Heart left ventricle (tissue), 13 donors: ENCODE measurements at regions not wholly inside any gene's neighbourhood (a gene's known extent, or its start where the extent isn't known, plus 50 kb on each side); places are given as distances from the start of the nearest gene placed in this dataset.

Experiments used
- CTCF ChIP-seq, 12 donors: fragments of 200-600 bp; sonication (generic) in 4 of 12; IDR thresholded peaks; one replicate each; pipeline versions ENCODE4 v1.5.0 to v1.8.0; 2018 to 2022; ENCODE audit warnings: antibody characterized with exemption in 12 of 12, mild to moderate bottlenecking in 5 of 12
- POLR2A ChIP-seq, 2 donors: fragments of 450-650 bp; IDR thresholded peaks; one replicate each; pipeline ENCODE4 v1.6.1; 2017; ENCODE audit warnings: antibody characterized with exemption in 2 of 2, mild to moderate bottlenecking in 2 of 2, moderate library complexity in 2 of 2
- donor health status: ischemic (EF 13 %, LVEDD 7.1; RV severe dilation, severe dysfunction).
- donor health status: DM: no; HTN: yes; CAD: no.
- donor health status: DM: no; HTN: no; CAD: no.
- donor health status: ischemic (EF 25% LVEDD 6.9; RV normal size, moderate dysfunction).
- donor health status: ischemic (EF 25% LVEDD 5.7; RV mildly dilated, moderate dysfunction).
- donor health status: ischemic (EF 35%, LVEDD 5.7; RV mildly dilated, moderate dysfunction).
- donor health status: nonischemic (EF 11% LVEDD 7.7; RV severe dilation, severe dysfunction).
- donor health status: DM: yes; HTN: yes; CAD: no.
- donor health status: PGD.
- donor health status: ischemic (EF 29% LVEDD 5.4; RV normal size, mild dysfunction).
- donor health status: nonischemic (EF 23%, LVEDD 6.1; RV moderate dilation, normal function).

GRCh38 chr4:108527723-108528122 is 92.7 kb upstream of the RPL34 start:
- no peak for TF ChIP-seq POLR2A (IDR thresholded peaks at IDR 0.05)
- TF ChIP-seq CTCF (IDR thresholded peaks at IDR 0.05) = no peak
